Erythroblast (primary cell): ENCODE measurements at regions not wholly inside any gene's neighbourhood (a gene's known extent, or its start where the extent isn't known, plus 50 kb on each side); places are given as distances from the start of the nearest gene placed in this dataset.

ENCODE experiments used
- GATA1 ChIP-seq: IDR thresholded peaks from 2 replicates; pipeline ENCODE4 v1.6.1; 2011; ENCODE audit warnings: low read depth, mild to moderate bottlenecking, control low read depth, low read length, moderate library complexity
- POLR2A ChIP-seq: IDR thresholded peaks from 2 replicates; pipeline ENCODE4 v1.6.1; 2011; ENCODE audit warnings: mild to moderate bottlenecking, low read length

GRCh38 chr4:14865804-14866203 lies 136.5 kb upstream of the CPEB2 start:
- TF ChIP-seq POLR2A (no peak), GATA1 (no peak)
